HG02943 (cell line): ENCODE measurements at regions not wholly inside any gene's neighbourhood (a gene's known extent, or its start where the extent isn't known, plus 50 kb on each side); places are given as distances from the start of the nearest gene placed in this dataset.
"Not testable (repeated sequence)": the region's sequence is repeated elsewhere in the genome, so short reads cannot be mapped to it uniquely, and the experiment has no call there.

ENCODE experiments used
- ATAC-seq: cut with Tn5 transposase; IDR thresholded peaks from one replicate; pipeline ENCODE4 v1.9.1; 2021; ENCODE audit warnings: mild to moderate bottlenecking, low read depth, moderate library complexity; ENCODE audit not compliant: unreplicated experiment

DNA sequence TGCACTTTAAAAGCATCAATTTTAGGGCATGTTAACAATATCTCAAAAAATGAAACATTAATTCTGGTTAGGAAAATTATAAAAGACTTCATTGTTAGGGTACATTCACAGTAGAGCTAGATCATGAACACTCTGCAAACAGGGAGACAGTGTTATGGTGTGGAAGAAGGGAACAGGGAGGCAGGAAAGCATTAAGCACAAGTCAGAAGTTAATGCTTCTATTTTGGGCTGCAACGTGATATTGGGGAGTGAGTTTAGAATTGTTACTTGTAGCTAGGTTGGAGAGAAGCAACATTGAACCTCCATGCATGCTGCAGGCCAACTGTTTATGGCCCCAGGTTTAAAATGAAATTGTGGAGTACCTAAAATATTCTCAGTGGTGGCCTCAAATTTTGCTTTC, 278.1 kb upstream of the NMUR2 start:
- ATAC-seq = no peak

DNA sequence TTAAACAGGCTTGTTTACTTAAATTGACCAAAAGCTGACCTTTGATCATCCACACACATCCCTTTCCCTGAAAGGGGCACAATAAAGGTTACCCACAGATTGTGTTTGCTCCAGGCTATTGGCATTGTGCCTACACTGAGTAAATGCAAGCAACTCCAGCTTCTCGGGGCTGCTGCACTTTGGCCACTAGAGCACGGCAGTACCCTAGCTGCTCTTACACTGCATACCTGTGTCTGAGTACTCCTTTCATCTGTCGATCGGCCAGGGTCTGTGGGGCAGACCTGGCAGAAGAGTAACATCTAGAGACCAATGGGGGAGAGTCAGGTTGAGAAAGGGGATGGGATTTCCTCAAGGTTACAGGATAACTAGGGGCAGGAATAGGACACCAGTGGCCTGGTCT, 281.9 kb upstream of the NMUR2 start:
- ATAC-seq = no peak

DNA sequence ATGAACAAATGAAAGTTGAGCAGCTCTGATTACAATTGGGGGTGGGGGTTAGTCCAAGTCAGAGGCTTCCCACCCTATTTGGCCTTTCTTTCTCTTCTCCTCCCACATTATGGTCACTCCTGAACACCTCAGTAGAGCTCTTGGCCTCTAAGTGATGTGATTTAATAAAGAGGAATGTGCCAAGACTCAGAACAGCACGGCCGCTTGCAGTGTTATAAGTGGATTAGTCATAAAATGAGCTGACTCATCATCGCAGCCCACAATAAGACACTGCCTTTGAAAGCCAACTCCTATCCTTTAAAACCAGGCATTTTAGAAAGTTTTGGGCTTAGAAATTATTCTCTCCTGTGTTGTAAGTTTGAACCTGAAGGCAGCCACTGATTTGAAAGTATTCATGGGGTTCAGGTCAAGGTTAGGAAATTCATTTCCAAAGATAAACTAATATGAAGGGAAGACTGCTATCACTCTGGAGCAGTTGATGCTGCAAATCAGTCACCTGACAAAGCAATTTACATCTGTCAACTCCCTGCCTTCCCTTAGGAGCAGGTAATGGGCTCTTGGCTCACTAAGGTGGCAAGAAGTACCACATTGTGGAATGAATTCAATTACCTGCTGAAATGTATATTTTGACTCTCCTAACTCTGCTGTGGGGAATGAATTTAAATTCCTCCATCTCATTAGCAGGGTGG, 283.6 kb upstream of the NMUR2 start:
- ATAC-seq = no peak

DNA sequence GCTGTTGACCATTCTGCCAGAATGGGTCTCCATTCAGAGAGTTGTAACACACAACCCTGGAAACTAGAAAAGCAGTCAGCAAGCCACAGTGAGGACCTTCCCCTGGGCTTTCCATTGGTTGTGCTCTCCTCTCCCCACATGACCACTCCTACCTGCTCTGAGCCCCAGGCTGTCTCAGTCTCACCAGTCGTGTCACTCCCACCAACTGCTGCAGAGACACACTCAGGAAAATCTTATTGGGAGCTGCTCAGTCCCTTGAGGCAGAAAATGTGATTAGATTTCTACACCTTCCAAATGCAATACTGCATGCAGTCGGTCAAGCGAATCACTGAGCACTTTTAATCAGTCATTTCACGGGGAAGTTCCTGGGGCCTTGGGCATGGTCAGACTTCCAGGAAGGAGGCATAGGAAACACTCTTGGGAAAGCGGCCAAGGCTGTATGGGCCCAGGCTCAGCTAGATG, 284.2 kb upstream of the NMUR2 start:
- ATAC-seq = no peak

DNA sequence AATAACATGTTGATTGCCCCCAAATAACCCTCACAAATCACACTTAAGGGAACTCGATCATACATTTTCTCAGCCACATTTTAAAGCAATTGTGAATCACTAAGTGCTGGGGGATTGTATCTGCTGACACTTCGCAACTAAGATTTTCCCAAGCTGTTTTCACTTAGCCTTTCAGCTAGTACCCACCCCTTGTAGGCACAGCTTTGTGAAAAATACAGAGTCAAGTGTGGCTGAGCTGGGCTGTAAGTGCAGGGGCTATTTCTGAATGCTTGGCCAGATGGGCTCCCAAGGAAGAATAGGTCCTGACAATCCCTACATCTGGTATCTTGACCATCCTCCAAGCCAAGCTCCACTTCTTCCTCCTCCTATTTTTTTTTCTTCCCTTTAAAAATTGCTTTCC, 289.2 kb upstream of the NMUR2 start:
- no peak for ATAC-seq

DNA sequence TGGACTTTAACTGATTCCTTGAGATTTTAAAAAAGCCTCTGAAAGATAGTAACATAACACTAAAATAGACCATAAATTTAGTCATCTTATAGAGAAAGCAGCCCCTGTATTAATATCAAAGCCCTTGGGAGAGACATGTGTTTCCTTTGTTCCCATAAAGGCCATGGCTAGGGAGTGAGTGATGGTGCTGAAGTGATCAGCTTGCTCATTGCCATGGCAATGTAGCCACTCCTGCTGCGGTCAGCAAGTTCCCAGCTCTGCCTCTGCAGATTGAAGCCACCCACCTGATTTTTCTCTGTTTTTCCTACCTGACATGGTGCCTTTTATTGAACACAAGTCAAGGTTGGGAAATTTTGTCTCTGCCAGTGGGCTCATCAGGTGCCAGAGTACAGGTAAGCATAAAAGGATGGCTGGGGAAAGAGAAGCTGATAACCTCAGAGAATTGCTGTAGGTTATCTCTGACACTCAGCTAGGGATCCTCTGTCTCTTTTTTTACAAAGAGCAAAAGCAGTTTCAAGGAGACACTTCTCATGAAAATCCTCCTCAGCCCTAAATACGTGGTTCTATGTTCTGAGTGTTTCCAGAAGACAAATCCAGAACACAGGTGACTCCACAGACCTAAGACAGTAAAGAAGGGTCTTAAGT, 296.3 kb upstream of the NMUR2 start:
- ATAC-seq = no peak

DNA sequence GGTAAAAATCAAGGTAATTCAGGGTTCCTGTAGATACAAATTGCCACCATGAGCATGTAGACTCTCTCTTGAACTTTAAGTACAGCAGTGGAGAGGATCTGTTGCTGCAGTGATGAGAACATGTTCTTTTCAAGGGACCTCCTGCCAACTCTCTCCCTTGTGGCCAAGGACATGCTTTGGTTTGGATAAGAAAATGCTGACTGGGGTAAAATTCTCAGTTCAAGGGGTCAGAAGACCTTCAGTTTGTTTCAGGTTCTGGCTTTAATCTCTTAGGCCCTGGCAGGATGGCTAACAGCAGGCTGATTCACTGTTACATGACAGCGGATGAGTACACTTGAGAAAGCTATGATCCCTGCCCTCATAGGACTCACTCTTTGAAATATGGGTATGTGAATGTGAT, 299.2 kb upstream of the NMUR2 start:
- no peak for ATAC-seq

DNA sequence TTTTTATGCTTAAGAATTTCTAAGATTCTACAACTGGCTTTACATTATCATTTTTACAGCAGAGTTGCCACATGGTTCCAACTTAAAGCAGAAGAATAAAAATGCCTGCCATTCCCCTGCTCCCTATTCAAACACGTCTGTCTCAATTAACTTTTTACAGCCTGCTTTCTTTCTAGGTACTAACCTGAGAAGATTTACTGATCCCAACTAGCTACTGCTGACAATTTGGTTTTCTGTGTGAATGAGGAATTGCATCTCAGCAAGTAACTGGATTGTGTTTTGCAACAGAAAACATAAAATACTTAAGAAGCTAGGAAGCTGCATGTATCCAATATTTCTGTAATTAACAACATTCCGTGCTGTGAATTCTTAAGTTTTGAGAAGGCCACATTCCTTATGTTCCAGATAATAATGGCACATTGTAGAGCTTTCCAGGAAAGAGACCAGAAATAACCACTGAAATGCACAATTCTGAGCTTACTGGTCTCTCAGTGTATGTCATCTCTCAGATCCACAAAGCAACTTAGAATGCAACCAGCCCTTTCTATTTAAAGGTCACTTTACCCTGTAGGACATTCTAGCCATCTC, 306.8 kb upstream of the NMUR2 start:
- no peak for ATAC-seq

DNA sequence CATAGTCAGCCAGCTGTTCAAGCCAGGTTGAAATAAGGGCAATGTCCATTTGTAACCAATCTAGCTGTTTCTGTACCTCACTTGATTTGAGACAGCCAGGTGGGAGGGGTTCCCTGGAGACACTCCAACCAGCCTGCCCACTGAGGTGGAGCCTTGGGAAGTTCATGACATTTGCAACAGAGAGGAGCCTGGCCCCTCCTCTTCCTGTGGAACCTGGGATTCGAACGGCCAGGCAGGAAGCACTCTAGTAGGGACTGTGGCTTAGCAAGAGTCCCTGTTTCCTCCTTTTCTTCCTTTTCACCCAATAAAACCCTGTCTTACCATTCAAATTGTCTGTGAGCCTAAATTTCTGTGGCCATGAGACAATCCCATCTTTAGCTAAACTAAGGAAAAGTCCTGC, 312.3 kb upstream of the NMUR2 start:
- no peak for ATAC-seq

DNA sequence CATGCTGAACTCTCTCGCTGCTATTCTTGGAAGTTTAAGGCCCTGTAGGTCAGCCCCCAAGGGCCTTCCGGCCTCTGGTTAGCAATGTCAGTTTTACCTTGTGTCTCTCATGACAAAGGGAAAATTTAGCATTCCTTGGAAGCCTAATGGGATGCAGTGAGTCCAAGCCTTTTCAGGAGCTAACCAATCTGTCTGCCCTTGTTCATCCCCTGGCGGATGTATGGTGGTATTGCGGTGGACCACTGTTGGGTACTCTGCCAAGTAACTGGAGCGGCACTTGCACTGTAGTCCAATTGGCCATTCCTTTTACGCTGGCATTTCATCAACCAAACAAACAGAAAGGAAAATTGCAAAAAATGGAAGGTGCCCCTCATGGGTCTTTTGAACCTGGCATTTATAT, 318.4 kb upstream of the NMUR2 start:
- ATAC-seq = no peak

DNA sequence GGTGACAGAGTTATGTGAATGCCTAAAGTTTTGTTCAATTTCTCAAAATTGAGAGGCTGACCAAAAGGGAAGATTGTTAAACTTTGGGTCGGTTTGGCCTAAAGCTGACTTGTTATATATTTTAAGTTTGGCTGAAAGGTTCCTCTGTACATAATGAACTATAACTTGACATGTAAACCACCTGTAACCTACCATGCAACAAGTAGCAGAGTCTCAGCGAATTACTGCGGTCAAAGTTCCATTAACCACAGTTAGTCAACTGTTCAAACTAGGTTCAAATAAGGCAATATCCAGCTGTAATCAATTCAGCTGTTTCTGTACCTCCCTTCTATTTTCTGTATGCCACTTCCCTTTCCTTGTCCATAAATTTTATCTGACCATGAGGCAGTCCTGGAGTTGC, 325.1 kb upstream of the NMUR2 start:
- no peak for ATAC-seq

DNA sequence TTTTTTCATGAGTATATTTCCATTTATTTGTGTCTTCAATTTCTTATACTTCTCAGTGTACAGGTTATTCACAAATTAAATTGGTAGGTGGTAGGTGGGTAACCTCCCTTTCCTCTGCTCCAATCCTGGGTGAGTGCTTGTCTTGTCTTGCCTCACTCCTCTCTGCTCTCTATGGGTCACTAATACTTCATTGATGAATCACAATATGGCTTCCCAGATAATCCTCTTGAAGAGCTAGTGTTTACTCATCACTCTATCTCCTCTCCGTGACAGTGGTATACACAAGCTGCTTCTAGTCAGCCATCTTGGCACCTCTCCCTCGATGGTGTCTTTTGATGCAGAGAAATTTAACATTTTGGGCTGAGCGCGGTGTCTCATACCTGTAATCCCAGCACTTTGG, 331.8 kb upstream of the NMUR2 start:
- ATAC-seq = no peak

DNA sequence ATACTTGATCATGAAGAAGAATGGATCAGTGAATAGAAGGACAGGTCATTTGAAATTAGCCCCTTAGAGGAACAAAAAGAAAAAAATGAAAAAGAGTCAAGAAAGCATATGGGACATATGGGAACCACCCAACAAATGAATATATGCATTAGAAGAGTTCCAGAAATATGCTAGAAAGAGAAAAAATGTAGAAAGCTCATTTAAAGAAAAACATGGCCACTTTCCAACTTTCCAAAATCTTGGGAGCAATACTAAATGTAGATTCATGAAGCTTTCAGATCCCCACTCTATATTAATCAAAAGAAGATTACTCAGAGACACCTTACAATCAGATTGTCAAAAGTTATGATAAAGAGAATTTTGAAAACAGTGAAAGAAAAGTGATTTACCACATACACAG, 334.8 kb upstream of the NMUR2 start:
- no peak for ATAC-seq

DNA sequence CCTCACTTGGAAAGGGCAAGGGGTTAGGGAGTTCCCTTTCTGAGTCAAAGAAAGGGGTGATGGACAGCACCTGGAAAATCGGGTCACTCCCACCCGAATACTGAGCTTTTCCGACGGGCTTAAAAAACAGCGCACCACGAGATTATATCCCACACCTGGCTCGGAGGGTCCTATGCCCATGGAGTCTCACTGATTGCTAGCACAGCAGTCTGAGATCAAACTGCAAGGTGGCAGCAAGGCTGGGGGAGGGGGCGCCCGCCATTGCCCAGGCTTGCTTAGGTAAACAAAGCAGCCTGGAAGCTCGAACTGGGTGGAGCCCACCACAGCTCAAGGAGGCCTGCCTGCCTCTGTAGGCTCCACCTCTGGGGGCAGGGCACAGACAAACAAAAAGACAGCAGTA, 336.0 kb upstream of the NMUR2 start:
- not testable (repeated sequence) for ATAC-seq

DNA sequence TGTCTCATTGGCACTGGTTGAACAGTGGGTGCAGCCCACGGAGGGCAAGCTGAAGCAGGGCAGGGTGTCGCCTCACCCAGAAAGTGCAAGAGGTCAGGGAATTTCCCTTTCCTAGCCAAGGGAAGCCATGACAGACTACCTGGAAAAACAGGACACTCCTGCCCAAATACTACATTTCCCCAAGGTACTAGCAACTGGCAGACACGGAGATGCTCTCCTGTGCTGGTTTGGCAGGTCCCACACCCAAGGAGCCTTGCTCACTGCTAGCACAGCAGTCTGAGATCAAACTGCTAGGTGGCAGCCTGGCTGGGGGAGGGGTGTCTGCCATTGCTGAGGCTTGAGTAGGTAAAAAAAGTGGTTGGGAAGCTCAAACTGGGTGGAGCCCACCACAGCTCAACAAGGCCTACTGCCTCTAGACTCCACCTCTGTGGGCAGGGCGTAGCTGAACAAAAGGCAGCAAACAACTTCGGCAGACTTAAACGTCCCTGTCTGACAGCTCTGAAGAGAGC, 382.7 kb upstream of the NMUR2 start:
- ATAC-seq = not testable (repeated sequence)

DNA sequence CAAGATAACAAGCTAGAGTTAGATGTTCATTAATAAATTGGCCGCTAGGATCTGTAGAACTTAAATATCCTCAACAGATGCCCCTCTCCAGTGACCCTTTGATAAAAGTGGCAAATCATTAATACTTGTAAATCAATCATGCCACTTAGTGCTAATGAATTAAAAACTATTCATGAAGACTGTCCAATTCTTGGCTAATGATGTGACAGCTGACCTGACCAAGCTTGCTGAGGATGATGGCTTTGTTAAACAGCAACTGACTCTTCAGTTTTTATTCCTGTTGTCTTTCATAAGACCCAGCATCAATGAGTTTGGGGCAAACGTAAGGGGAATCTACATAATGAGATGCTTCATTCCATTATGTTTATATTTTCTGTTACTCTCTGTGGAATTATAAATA, 396.8 kb upstream of the NMUR2 start:
- no peak for ATAC-seq

DNA sequence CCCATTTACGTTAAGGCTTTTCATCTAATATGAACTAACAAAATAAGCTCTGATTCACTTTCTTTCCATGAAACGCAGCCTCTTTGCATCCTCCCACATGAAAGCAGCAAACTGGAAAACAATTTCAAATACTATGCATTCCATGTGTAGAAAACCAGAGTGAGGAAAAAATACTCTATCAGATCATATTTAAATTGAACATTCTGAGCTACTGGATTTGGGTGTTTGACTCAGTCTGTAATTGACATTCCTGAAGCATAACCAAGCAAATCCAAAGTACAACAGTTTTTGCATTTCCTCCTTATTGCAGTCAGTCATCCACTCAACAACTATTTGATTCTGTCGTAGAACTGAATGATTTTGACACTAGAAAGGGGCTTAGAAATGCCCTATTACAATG, 399.1 kb upstream of the NMUR2 start:
- no peak for ATAC-seq

DNA sequence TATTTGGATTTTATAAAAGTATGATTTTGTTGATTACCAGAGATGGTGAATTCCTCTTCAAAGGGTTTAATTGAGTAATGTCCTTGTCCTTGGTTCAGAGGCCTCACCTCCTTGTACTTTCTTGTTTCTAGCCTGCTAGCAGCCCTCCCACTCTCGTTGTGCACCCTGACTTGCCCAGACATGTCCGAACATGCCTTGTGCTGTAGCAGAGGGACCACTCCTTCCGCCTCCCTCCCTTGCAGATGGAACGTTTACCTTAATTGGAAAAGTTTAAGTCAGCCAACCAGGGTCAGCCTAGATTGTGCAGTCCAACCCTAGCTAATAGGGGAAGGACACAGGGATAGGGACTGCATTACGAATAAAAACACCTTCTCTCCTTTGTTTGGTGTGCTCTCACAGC, 406.9 kb upstream of the NMUR2 start:
- ATAC-seq = no peak

DNA sequence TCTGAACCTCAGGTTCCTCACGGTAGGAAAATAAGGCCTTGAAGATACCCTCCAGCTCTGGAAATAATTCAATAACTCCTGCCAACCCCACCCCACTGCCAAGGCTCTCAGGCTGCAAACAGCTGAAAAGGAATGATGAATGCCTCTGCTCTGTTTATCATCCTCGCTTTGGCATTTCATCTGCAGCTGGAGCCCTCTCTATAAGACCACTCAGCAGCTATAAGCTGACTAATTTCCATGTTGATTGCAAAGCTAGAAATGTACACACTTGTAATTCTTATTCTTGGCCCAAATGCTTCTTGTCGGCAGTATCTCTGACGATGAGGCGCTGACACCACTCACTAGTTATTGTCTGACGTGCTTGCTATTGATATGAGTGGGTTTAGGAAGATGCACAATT, 408.4 kb upstream of the NMUR2 start:
- no peak for ATAC-seq

DNA sequence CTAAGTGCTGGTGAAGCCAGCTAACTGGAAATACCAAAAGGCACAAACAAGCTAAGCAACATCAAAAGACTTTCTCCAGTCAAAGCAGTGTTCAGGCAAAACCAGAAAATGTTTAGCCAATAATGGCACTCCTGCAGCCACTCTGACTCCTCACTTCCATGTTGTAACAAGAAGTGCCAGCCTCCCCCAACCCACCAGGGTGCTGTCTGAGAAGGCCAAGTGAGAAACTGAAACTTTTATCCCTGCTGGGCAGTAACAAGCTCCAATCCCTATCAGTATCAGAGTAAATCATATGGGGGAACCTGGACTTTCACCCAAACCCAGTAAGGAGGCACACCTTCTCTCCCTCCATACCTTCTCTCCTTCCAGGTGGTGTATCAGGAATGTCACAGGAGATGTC, 414.8 kb upstream of the NMUR2 start:
- ATAC-seq = no peak

DNA sequence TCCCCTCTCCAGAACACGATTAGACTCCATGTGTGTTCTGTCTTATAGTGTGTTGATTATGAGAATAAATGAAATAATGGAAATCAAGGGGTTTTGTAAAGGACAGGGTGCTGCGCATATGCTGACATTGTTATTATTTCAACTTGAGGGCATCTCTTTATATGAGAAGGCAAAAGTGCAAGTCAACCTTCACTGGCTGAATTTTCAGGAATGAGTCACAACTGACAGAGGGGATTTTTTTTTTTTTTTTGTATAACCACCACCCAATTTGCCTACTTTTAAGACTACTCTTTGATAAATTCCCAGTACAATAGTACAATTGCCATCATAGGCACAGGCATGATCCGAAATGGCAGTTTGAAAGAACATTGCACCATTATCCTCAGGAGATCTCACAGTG, 419.2 kb upstream of the NMUR2 start:
- ATAC-seq = no peak

DNA sequence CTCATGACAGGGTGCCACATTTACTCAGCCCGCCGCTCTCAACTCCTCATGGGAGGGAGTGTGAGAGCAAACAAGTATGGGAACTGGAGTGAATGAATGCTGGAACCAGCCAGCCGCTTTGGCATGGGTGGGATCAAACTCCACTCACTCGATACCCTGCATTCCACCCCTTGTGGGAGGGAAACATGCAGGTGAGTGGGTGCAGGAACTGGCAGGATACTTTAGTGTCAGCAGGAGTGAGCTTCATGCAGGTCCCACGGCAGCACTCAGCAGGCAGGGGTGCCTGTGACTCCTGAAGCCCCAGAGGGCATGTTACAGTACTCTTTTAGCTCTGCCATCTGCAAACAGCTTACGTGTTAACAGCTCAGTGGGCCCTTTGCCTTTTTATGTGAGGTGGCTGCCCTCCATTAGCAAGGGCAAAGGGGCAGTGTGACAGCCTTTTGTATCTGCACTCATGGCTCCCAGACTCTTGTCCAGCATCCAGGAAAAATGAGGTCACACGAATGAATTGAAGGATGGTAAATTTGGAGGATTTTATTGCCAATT, 433.2 kb upstream of the NMUR2 start:
- no peak for ATAC-seq
